NT2/D1 (cell line): ENCODE measurements at regions not wholly inside any gene's neighbourhood (a gene's known extent, or its start where the extent isn't known, plus 50 kb on each side); places are given as distances from the start of the nearest gene placed in this dataset.

Source experiments
- SUZ12 ChIP-seq: IDR thresholded peaks from 2 replicates; pipeline ENCODE4 v1.6.1; 2011; ENCODE audit not compliant: insufficient read length, insufficient read depth; ENCODE audit errors: extremely low read depth
- ZNF274 ChIP-seq: IDR thresholded peaks from 2 replicates; pipeline ENCODE4 v1.6.1; 2011; ENCODE audit warnings: mild to moderate bottlenecking, low read depth, low read length

DNA sequence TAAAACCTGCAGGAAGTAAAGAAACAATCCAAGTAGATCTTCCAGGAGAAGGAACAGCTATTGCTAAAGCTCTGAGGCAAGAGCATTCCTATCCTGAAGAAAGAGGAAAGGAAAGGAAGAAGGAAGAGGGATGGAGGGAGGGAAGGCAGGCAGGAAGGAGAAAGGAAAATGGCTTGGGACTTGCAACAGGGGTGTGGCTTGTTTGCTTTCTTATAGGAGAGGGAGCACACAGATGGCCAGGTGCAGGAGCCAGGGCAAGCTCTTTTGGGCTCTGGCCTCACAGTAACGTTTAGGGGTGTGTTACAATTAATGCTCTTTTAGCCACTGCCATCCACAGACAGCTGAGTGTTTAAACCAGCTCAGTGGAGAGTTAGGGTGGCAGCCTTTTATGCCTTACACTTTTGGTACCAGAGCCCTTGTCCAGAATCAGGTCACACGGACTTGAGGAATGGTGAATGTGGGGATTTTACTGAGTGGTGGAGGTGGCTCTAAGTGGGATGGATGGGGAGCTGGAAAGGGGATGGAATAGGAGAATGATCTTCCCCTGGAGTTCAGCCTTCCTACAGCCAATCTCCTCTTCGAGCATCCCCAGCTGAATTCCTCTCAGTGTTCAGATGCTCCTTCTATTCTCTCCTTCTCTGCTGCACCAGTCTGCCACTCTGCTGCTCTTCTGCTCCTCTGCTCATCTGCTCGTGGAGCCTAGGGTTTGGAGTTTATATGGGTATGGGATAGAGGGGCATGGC, 108.7 kb upstream of the SLC39A10 start:
- no peak for TF ChIP-seq SUZ12
- TF ChIP-seq ZNF274: no peak
